ENCODE measurements at regions not wholly inside any gene's neighbourhood (a gene's known extent, or its start where the extent isn't known, plus 50 kb on each side); places are given as distances from the start of the nearest gene placed in this dataset.

DNA sequence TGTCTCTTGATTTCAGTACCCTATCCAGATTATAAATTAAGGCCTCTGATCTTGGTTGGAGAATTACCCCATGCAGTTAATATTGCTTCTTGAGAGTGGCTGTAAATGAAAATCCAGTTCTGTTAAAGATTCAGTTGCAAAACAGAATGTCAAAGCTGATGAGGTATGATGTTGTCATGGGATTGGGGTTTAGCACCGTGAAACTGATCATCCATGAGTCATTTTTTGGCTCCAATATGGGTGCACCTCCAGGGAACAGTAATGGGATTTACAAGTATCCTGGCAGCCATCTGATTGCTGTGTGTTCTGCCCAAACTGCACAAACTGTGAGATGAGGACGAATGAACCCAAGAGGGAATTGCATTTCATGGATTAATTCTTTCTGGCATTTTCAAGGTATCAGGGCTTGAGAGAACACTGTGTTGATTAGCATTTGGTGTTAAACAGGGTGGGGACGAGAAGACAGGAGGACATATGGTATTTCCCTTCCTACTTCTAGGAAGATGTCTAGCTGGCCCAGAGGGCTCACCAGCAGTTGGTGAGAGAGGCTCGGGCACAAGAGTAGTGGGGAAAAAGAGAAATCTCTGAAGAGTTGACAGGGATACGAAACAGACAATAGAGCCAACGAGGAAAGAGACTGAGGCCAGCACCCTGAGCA, 214.7 kb downstream of the GAS1 start:
- ATAC-seq (ENCODE audit: low FRiP score), result peak; percentile 78
- no peak for DNase-seq (ENCODE audit: low spot score)
- TF ChIP-seq, protein P1, sequence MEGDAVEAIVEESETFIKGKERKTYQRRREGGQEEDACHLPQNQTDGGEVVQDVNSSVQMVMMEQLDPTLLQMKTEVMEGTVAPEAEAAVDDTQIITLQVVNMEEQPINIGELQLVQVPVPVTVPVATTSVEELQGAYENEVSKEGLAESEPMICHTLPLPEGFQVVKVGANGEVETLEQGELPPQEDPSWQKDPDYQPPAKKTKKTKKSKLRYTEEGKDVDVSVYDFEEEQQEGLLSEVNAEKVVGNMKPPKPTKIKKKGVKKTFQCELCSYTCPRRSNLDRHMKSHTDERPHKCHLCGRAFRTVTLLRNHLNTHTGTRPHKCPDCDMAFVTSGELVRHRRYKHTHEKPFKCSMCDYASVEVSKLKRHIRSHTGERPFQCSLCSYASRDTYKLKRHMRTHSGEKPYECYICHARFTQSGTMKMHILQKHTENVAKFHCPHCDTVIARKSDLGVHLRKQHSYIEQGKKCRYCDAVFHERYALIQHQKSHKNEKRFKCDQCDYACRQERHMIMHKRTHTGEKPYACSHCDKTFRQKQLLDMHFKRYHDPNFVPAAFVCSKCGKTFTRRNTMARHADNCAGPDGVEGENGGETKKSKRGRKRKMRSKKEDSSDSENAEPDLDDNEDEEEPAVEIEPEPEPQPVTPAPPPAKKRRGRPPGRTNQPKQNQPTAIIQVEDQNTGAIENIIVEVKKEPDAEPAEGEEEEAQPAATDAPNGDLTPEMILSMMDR (IDR thresholded peaks at IDR 0.05), result no peak

DNA sequence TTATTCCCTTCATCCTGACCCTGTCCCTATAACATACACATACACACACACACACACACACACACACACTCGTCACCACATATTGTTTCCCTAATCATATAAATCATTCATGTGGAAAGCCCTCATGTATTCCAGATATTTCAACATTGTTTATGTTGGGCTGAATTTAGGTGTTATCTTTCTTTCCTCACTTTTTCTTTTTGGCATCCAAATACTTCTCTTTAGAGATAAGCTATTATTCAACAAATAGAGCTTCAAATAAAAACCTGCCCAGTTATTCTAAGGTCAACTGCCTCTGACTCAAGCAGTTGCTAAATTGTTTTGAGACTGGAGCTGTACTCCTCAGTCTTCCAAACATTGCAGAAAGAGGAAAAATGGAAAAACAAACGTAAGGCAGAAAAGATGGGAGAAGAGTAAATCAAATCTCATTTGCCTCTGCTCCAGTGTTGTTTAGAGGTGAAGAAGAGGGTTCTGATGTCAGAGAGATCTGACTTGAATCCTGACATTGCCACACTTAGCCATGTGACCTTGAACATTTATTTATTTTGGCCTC, 215.7 kb downstream of the GAS1 start:
- DNase-seq (ENCODE audit: low spot score), result no peak
- TF ChIP-seq, protein P1 (IDR thresholded peaks at IDR 0.05), result no peak
- ATAC-seq (ENCODE audit: low FRiP score), result peak; percentile 69

DNA sequence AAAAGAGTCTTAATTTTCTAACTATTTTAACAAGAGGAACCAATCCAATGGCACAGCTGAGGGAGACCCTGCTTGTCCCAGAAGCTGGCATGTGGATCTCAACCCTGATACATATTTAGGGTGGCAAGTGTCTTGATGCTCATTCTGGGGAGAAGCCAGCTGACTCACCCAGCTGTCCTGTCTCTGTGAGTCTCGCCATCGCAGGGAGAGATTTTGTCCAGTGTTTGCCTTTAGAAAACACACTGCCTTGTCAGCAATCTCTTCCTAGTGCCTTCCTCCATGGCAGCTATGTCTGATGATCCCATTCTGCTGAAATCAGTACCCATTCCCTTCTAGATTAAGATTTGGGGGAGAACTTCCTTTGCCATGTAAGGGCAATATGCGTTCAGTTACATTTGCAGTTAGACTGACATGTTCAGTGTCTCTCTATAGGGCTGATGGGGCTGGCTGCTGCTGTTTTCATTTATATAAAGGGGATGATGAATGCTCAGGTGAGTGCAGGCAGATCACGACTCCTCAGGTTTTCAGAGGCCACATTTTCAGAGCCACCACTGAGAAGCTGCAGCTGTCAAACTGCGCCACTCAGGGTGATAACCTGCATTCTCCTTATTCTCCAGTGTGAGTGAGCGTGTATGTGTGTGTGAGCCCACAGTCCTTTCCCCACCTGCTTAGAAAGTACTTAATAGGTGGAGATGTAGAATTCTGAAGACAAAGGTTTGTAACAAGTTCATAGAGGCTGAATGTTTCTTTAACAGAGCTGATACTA, 217.0 kb downstream of the GAS1 start:
- DNase-seq (ENCODE audit: low spot score) (no peak), ATAC-seq (ENCODE audit: low FRiP score) (no peak)
- TF ChIP-seq, protein P1 (IDR thresholded peaks at IDR 0.05), result no peak

DNA sequence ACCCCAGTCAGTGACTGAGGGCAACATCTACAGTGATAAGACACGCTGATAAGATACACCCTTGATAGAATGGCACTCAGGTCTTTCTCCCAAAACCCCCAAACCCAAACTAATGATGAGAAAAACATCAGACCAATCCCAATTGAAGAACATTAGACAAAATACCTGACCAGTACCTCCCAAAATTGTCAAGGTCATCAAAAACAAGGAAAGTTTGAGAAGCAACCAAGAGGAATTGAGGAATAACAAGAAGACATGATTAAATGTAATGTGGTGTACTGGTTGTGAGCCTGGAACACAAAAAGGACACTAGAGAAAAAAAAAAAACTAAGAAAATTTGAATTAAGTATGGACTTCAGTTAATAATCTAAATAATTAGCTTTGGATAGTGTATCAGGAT, 222.8 kb downstream of the GAS1 start:
- ATAC-seq (ENCODE audit: low FRiP score), result no peak
- DNase-seq (ENCODE audit: low spot score), result no peak
- TF ChIP-seq, protein P1 (IDR thresholded peaks at IDR 0.05), result no peak

DNA sequence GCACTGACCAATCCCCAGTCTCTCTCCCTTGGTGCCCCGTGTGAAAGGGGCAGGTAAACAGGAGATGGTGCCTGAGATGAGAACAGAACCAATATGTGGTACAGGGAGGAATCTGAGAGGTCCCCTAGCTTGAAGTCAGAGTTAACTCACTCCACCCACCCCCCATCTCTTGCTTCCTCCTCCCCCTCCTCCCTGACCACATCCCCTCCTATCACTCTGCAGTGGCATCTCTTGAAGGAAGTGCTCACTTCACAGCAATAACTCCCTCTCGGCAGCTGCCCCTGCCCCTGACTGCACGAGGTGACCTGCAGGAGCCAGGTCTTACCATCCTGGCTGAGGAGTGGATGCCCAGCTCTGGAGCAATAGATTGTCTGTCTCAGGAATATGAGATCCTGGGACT, 224.0 kb downstream of the GAS1 start:
- no peak for DNase-seq (ENCODE audit: low spot score)
- TF ChIP-seq, protein P1 (IDR thresholded peaks at IDR 0.05), result no peak
- no peak for ATAC-seq (ENCODE audit: low FRiP score)

DNA sequence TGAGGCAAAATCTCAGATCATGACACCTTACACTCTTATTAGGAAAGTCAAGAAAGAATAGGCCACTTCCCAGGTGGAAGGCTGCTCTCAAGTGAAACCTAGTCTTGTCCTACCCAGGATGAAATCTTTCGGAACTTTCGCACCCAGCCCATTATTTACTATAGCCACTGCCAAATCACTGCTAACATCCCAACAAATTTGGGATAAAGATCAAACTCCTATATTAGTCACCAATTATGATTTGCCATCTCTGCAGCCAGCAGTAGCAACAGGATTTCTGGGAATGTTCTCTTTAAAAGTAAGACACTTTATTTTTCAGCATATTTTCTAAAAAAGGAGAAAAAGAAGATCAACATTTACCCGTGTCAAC, 224.6 kb downstream of the GAS1 start:
- no peak for ATAC-seq (ENCODE audit: low FRiP score)
- TF ChIP-seq, protein P1 (IDR thresholded peaks at IDR 0.05), result no peak
- DNase-seq (ENCODE audit: low spot score), result no peak
